GM18519 (cell line): ENCODE measurements at regions not wholly inside any gene's neighbourhood (a gene's known extent, or its start where the extent isn't known, plus 50 kb on each side); places are given as distances from the start of the nearest gene placed in this dataset.
"Not testable (repeated sequence)": the region's sequence is repeated elsewhere in the genome, so short reads cannot be mapped to it uniquely, and the experiment has no call there.

Source experiments
- ATAC-seq: cut with Tn5 transposase; IDR thresholded peaks from one replicate; pipeline ENCODE4 v1.9.1; 2021; ENCODE audit warnings: mild to moderate bottlenecking, moderate library complexity; ENCODE audit not compliant: unreplicated experiment, low FRiP score

DNA sequence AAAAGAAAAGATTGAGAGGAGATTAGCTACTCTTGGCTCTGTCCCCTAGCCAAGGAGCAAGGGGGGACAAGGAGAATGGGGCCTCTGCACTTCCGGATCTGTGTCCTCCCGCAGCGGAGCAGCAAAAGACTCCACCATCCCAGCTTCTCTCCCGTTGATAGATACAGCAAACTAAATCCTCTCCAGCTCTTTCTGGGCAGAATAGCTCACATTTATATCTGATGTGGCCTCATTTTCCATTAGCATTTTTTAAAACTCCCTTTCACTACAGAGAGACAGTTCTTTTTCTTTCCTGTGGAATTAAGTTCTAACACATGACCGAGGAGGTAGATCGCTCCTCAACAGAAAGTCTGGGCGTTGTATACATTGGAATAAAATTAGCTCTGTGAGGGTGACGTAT lies 260.9 kb upstream of the SOX4 start:
- ATAC-seq, result no peak

GRCh38 chr6:21333715-21334114 lies 259.8 kb upstream of the SOX4 start:
- no peak for ATAC-seq

DNA sequence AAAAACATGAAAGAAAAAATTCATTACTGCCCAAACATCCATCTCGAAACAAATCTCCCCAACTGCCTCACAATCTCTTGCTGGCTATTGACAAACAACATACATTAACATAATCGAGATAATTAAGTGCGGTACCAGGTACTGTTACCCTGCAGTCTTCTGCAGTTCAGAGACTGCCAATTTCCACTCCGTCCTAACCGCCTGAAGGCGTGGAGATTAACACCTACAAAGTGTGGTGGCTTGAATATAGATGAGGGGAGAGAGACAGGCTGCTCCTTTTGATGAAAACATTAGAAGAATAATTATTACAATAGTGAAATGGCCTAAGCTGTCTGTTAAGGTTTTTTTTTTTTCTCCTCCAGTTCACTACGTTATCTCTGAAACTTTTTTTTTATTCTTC lies 258.9 kb upstream of the SOX4 start:
- no peak for ATAC-seq

- no peak for ATAC-seq
Observed at GRCh38 chr6:21335591-21335990, 258.0 kb upstream of the SOX4 start.

GRCh38 chr6:21337263-21337662 lies 256.3 kb upstream of the SOX4 start:
- no peak for ATAC-seq

DNA sequence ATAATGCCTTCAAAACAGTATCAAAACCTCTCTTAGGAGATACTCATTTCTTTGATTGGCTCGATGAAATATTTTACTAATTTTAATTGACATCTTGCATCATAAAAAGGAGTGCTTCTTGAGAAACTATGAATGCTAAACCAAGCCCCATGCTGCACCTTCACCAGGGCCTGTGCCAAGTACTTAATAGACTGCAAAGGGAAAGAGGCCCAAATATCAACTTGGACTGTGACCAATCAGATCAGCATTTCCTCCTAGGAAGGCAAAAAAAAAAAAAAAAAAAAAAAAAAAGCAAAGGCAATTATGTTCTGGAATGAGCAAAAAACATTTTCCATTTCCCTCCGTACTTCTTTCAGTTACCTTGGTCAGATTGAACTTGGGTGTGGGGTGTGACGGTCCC lies 253.0 kb upstream of the SOX4 start:
- ATAC-seq, result no peak

GRCh38 chr6:21341910-21342309 lies 251.6 kb upstream of the SOX4 start:
- no peak for ATAC-seq

DNA sequence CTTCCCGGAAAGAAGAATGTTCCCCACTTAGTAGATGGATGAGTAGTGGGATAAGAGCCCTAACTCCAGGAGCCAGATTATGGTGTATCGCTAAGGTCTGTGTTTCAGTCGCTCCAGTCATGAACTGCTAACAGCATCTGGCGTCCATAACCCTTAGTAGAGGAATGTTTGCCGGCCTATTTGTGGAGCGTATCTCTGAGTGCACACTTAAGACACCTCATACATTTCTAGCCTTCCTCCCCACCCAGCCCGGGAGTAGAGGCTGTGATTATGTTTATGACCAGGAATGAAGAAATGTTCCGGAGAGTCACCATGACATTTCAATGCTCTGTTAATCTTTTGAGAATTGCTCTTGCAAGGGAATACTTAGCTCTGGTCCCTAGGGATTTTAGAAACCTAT lies 251.1 kb upstream of the SOX4 start:
- no peak for ATAC-seq

GRCh38 chr6:21345704-21346103 lies 247.8 kb upstream of the SOX4 start:
- ATAC-seq, result not testable (repeated sequence)

DNA sequence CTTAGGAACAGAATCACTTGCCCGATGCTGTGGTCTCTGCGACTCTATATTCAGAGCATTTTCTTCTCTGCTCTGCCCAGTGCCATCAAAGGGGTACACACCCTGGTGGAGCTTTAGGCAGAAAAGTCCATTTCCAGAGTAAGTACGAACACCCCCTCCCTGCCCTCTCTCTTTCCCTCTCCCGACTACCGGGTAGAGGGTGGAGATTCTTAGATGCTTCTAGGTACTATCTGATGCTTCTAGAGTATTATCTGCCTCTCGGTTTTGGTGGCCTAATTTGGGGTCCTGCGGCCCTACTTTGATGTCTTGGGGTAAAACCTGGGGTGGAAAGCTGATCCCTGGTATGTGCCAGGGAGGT lies 245.4 kb upstream of the SOX4 start:
- ATAC-seq, result no peak

- ATAC-seq, result no peak
Observed at GRCh38 chr6:21348504-21349195, 244.9 kb upstream of the SOX4 start.

GRCh38 chr6:21349834-21350233 lies 243.7 kb upstream of the SOX4 start:
- no peak for ATAC-seq

DNA sequence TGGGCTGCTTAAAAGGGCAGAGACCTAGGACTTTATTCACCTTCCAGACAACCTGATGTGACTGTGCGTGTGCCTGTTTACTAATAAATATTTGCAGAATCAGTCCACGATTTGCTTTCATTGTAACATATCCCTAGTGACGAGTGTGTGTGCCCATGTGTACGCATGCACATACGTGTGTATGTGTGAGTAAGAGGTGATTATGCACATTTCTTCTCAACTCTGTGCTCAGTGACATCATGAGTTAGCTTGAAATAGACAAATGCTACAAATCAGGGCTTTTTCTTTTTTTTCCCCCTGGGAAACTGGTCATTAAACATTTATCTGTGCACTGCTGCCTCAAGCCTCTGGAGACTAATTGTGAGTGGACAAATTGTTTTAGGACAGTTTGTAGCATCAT lies 242.6 kb upstream of the SOX4 start:
- ATAC-seq, result no peak

- no peak for ATAC-seq
Observed at GRCh38 chr6:21352131-21352530, 241.4 kb upstream of the SOX4 start.

DNA sequence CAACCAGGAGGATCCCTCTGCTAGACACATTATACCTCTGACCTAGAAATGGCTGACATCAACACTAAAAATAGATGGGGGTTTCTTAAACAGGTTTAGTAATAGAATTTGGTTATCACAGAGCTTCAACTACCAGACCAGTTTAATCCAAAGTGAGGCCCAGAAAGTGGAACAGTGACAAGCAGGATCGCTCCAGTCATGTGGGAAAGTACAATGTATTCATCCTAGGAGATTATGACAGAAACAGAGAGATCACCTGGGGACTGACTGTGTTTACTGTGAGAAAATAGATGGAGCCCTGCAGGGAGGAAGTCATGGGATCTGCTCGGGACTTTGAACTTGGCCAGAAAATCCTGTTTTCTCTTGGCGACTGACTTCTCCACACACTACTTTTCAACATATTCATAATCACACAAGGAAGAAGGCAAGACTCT lies 238.7 kb upstream of the SOX4 start:
- no peak for ATAC-seq

GRCh38 chr6:21355638-21356037 lies 237.9 kb upstream of the SOX4 start:
- no peak for ATAC-seq

- ATAC-seq, result no peak
Observed at GRCh38 chr6:21357262-21357661, 236.3 kb upstream of the SOX4 start.

GRCh38 chr6:21359926-21360325 lies 233.6 kb upstream of the SOX4 start:
- no peak for ATAC-seq

GRCh38 chr6:21360336-21360735 lies 233.2 kb upstream of the SOX4 start:
- ATAC-seq, result no peak

GRCh38 chr6:21367148-21367547 lies 226.4 kb upstream of the SOX4 start:
- no peak for ATAC-seq

GRCh38 chr6:21367649-21368154 lies 225.8 kb upstream of the SOX4 start:
- no peak for ATAC-seq

DNA sequence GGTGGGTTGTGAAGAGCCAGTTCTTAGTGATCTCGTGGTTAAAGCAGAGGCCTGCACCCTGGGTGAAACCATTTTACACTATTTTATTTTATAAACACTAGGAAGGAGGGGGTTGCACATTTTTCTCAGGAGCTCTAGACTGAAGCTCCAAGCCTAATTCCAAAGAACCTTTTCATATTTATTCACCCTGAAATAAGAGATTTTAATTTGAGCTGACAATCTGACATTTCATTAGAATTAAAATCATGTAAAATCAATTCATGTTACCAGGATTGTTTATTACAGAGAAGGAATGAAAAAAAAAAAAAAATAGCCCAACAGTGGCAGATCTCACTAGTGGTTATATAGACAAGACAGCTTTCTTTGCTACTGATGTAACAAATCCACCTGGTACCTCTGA lies 222.5 kb upstream of the SOX4 start:
- ATAC-seq, result no peak

GRCh38 chr6:21371676-21372171 lies 221.8 kb upstream of the SOX4 start:
- no peak for ATAC-seq
